ENCODE measurements at regions not wholly inside any gene's neighbourhood (a gene's known extent, or its start where the extent isn't known, plus 50 kb on each side); places are given as distances from the start of the nearest gene placed in this dataset.
"Not testable (repeated sequence)": the region's sequence is repeated elsewhere in the genome, so short reads cannot be mapped to it uniquely, and the experiment has no call there.

DNA sequence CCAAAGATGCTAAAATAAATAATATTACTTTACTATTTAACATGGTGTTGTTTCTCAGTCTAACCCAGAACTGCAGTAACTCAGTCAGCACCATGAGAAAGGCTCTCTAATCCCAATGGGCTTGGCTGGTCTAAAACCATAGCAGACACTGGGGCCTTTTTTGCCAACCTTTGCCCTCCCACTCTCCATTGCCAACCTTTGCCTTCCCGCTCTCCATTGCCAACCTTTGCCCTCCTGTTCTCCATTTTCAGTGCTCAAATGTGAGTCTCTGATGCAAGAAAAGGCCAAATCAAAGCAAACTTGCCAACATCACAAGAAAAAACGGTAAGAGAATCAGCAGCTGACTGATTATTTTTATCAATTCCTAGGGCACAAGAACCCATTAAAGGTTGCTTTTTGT, 1681.2 kb downstream of the SLITRK5 start:
- no peak for DNase-seq (ENCODE audit: low read depth)

DNA sequence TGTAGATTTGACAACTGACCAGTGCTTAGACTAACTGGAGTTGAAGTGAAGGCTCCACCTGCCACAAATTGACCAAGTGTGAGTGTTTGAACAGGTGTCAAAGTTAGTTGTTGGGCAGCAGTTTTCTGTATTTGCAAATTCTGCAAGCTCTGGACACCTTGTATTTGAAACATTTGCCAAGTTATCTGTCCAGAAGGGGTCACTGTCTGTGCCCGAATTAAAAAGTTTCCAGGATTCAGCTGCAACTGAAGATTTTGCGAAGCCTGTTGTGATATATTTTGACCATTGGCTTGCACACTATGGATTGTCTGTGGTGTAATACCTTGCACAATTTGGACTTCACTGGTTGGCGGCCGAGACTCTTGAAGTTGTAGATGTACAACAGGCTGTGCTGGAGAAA, 1690.7 kb downstream of the SLITRK5 start:
- DNase-seq (ENCODE audit: low read depth): no peak

DNA sequence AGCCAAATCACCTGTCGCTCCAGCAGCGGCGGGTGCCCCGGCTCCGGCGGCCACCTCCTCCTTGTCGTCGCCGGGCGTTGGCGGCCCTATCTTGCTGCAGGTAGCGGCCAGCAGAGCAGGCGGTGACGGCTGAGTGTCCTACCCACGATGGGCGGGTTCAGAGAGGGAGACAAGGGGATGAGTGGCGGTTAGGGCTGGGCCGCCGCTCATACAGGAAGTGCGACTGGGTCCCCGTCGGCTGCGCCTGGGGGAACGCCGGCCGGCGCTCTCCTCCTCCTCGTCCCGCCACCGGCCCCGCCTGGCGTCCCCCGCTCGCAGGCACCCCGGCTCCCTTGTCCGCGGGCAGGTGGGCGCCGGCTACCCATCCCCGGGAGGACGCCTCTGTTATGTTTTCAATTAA, 1692.0 kb downstream of the SLITRK5 start:
- no peak for DNase-seq (ENCODE audit: low read depth)

DNA sequence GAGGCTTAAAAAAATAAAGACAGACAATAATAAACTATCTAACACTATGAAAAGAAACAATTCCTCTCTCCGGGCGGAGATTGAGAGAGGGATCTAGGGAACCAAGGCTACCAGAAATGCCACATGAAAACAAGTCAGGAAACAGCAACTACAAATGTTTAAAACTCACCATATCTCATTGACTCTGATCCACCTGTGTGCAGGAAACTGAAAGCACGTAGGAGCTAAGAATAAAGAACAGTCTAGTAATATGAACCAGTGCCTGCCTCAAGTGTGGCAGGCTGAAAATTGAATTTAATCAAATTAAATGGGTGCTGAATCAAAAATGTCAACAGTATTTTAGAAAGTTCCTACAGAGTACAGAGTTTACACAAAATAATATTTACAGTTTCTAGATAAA, 1701.0 kb downstream of the SLITRK5 start:
- DNase-seq (ENCODE audit: low read depth): no peak

DNA sequence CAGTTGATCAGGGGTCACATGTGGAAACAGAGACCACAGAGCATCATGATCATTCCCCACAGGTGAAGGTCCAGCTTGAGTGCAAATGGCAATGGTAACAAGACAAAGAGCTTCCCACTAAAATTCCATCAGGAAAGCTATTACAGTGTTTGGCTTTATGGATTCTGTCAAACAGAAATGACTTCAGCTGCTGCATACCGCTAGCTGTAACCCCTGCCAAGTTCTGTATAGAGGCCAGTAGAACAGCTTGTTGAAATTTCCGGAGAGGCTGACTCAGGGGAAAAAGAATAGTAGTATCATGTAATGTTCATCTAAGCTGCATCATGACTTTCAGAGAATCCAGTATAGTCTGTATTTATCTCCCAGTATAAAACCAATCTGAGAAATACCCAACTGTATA, 1704.7 kb downstream of the SLITRK5 start:
- no peak for DNase-seq (ENCODE audit: low read depth)

DNA sequence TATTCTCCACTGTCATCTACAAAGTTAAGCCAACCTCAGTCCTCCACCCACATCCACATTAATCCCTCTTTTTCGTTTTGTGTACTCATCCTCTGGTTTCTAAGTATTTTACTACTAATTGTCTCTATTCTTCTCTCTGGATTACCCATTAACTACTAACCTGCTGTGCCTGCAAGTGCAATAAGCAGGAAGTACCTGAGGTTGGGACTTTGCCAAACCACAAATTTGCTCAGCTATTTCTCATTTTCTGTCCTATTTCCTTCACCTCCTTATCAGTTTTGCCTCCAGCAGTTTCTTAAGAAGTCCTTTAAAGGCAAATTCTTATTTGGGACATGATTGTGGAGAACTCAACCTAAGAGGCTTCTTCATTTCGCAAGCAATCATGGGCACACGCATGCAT, 1708.9 kb downstream of the SLITRK5 start:
- no peak for DNase-seq (ENCODE audit: low read depth)

DNA sequence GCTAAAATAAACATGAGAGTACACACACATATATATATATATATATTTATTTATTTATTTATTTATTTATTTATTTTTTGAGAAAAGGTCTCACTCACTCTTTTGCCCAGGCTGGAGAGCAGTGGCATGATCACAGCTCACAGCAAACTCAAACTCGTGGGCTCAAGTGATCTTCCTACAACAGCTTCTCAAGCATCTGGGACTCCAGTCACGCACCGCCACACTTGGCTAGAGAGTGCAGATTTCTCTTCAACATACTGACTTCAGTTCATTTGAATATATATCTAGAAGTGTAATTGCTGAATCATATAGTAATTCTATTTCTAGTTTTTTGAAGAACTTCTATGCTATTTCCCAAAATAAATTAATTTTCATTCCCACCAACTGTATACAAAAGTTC, 1711.8 kb downstream of the SLITRK5 start:
- DNase-seq (ENCODE audit: low read depth): no peak

DNA sequence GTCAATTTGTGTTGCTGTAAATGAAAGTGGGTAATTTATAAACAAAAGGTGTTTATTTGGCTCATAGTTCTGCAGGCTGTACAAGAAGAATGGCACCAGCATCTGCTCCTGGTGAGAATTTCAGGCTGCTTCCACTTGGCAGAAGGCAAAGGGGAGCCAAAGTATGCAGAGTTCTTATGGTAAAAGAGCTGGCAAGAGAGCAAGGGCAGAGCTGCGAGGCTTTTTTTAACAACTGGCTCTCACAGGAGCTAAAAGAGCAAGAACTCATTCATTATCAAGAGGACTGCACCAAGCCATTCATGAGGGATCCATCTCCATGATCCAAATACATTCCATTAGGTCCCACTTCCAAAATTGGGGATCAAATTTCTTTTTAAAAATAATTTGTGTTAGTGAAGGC, 1712.7 kb downstream of the SLITRK5 start:
- no peak for DNase-seq (ENCODE audit: low read depth)

DNA sequence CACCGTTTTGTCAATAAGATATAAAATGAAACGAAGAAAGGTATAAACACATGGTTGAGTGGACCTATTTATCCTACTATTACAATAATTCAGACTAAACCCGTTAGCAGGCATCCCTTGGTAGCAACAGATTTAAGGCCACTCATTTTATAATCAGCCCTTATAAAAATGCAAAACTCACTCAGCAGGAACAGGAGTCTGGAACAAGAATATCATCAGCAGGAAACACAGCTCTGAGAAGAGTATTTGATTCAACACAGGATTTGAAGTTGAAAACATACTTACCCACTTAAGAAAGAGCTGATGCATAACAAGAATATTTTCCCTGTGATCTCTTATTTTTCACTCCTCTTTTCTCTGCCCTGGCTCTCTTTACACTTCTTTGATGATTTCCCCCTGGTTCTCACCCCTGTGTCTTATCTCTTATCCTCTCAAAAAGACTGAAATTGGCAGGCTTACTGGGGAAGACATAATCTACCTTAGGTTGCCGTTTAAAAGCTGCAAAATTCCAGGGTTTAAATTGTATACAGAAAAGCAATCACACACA, 1722.7 kb downstream of the SLITRK5 start:
- no peak for DNase-seq (ENCODE audit: low read depth)

DNA sequence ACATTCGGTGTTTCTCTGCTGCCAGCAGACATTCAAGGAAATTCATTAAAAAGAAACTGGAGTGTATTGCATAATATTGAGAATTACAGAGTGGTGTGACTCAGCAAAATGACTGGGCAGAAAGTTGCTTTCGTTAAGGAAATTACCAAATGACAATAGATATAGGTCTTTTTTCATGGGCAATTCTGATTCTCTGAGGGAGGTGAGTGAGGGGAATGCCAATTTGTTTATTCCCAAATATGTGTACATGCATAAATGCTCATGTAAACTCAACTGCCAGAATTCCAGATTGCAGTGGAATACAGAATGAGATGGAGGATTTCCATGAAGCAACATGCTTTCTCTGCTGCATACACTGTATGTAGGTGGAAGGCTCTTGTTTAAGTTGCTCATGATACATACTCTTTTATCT, 1730.1 kb downstream of the SLITRK5 start:
- DNase-seq (ENCODE audit: low read depth): no peak

DNA sequence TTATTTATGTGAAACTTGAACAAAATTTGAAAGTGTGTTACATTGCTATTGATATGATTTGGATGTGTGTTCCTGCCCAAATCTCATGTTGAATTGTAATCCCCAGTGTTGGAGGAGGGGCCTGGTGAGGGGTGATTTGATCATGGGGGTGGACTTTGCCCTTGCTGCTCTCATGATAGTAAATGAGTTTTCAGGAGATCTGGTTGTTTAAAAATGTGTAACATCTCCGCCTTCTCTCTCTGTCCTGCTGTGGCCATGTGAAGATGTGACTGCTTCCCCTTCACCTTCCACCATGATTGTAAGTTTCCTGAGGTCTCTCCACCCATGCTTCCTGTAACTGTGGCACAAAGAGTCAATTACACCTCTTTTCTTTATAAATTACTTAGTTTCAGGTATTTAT, 1731.0 kb downstream of the SLITRK5 start:
- DNase-seq (ENCODE audit: low read depth): no peak

DNA sequence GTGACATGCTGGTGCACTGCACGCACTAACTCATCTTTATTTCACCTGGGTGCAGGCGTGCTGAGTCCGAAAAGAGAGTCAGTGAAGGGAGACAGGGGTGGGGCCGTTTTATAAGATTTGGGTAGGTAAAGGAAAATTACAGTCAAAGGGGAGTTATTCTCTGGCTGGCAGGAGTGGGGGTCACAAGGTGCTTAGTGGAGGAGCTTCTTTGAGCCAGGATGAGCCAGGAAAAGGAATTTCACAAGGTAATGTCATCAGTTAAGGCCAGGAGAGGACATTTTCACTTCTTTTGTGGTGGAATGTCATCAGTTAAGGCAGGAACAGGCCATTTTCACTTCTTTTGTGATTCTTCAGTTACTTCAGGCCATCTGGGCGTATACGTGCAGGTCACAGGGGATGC, 1734.9 kb downstream of the SLITRK5 start:
- not testable (repeated sequence) for DNase-seq (ENCODE audit: low read depth)

DNA sequence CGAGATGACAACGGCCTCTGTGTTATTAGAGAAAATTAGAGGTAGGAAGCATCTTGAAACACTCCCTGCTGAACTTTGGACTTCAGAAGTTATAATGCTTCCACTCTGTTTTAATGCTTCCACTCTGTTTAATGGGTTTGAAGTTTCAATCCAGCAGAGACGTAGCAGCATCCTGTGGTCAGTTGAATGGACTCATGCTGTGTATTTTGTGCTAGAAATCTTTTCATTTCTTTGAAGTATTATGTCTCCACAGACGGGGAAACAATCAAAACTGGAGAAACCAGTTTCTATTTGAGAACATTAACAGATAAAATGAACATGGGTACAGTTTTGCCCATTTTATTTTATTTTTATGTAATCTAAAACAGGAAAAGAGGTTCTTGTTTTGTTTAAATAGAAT, 1736.2 kb downstream of the SLITRK5 start:
- no peak for DNase-seq (ENCODE audit: low read depth)

DNA sequence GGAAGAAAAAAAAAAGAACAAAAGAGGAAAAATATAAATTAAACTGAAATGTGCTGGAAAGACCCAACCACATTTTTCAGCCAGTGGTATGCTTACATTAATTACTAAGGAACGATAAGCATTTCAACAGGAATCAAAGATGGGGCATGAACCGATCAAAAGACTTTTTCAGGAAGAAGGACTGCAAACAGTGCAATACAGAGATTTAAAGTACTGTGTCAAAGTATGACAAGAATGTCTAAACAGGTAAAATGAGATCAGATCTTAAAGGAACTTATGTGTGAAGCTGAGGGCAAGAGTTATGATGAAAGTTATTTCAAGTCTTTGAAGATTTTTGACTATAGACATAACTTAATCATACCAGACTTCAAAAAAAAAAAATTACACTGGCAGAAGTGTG, 1761.8 kb downstream of the SLITRK5 start:
- DNase-seq (ENCODE audit: low read depth): no peak

DNA sequence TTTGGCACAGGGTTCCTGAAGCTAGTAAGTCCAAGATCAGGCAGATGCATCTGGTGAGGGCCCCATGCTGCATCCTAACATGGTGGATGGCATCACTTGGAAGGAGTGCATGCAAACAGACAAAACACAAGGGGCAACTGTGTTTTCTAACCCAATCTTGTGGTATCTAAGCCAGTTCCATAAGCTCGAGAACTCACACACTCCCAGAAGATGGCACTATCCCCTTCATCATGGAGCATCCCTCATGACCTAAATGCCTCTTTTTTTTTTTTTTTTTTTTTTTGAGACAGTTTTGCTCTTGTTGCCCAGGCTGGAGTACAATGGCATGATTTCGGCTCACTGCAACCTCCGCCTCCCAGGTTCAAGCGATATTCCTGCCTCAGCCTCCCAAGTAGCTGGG, 1763.5 kb downstream of the SLITRK5 start:
- DNase-seq (ENCODE audit: low read depth): not testable (repeated sequence)

DNA sequence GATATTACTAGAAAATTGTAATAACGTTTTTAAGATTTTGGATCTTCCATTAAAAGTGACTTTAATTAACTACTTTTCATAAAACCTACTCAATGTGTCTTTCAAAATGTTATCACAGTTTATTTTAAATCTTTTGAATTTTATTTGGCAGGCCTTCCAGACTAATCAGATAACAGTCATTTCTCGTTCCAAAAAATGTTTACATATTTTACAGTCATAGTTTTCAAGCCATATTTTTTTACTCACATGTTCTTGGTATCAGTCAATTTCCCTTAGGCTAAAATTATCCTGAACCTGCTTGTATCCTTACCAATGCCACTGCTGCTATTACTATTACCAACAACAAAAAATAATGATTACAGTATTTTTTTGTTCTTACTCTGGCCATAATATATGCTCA, 1783.5 kb downstream of the SLITRK5 start:
- no peak for DNase-seq (ENCODE audit: low read depth)

DNA sequence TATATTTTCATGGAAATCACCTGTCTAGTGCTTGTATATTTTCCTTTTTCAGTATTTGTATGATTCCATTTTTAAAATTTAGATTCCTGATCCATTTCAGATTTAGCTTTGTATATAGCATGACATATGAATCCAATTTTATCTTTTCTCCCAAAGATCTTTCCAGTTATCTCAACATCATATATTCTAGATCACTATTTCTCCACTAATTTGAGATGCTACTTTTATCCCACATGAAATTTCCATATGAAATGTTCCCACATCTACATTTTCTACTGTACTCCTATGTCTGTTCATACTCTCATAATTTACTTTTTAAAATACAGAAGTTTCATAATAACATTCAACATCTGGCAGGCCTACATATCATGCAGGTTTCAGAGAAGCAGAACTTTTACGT, 1784.1 kb downstream of the SLITRK5 start:
- no peak for DNase-seq (ENCODE audit: low read depth)

DNA sequence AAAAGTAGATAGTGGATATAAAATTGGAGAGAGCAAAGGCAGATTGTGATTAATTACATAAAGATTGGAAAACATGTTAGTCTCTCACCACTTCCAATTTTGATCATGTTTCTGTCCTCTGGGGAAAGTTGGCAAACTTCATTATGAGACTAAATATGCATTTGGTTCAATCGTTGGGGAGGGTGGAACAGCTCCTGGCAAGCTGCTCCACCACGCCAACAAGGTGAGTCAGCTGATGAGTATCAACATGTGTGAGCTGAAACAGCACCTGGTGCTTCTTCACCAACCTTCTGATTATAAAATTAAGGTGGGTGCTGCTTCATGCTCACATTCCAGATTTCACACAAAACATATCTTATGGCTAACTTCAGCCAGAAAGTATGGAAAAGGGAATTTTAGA, 1784.6 kb downstream of the SLITRK5 start:
- no peak for DNase-seq (ENCODE audit: low read depth)

DNA sequence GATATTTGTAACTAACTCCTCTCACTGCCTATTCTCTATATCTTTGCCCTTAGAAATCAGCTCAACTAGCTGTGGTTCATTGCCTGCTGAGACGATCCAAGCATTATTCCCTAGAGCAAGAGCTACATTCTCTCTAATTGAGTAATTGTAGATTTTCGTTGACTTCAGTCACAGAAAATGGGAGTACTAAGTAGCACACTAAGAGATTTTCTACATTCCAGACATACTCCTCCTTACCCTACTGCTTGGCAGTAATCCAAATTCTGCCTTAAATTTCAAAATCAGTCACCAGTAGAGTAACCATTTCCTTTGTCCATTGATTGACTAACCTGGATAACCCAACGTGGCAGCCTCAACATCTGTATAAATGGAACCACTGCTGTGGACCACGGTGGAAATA, 1786.8 kb downstream of the SLITRK5 start:
- DNase-seq (ENCODE audit: low read depth): no peak

DNA sequence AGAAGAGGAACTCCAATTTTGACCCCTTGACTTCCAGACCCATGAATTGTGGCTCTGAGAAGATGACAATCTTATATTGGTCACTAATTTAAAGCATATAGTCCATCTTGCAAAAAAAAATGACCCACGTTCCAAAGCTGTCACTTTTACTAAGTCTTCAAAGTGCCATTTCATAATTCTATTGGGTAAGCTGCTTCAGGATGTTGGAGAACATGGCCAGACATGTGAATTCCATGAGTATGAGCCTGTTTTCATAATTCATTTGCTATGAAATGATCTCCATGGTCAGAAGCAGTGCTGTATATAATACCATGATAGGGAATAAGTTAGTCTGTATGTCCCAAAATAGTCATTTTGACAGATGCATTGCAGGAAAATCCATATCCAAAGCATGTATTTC, 1787.3 kb downstream of the SLITRK5 start:
- no peak for DNase-seq (ENCODE audit: low read depth)

DNA sequence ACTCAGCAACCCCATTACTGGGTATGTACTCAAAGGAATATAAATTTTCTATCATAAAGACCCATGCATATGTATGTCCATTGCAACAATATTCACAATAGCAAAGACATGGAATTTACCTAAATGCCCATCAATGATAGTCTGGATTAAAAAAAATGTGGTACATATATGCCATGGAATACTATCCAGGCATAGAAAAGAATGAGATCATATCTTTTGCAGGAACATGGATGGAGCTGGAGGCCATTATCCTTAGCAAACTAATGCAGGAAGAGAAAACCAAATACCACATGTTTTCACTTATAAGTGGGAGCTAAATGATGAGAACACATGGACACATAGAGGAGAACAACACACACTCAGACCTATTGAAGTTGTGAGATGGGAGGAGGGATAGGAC, 1789.7 kb downstream of the SLITRK5 start:
- DNase-seq (ENCODE audit: low read depth): not testable (repeated sequence)

DNA sequence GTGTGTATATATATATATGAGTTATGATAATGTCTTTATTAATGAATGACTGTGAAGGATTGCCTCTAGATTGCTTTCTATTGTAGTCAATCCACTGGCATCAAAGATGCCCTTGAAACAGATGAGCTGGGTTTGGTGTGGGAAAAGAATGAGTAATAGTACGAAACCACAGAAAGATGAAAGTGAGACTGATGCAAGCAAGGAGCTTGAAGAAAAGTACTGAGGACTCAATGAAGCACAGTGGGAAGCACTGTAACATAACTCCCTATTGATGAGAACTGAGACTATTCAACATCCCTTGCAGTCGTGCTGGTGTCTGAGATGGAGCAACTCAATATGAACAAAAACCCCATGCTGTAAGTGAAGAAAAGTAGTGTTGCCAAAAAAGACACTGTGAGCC, 1794.2 kb downstream of the SLITRK5 start:
- no peak for DNase-seq (ENCODE audit: low read depth)

DNA sequence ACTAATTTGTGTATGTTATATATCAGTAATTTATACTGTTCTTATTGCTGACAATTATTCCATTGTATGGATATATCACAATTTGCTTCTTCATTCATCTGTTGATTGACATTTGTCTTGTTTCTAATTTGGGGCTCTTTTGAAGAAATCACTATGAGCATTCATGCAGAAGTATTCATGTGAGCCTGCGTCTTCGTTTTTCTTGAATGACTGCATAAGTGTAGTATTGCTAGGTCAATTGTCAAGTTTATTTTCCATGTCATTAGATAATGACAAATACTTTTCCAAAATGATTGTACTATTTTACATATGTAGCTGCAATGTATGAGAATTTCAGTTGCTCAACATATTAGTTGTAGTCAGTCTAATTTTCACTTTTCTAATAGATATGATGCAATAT, 1796.9 kb downstream of the SLITRK5 start:
- DNase-seq (ENCODE audit: low read depth): no peak

DNA sequence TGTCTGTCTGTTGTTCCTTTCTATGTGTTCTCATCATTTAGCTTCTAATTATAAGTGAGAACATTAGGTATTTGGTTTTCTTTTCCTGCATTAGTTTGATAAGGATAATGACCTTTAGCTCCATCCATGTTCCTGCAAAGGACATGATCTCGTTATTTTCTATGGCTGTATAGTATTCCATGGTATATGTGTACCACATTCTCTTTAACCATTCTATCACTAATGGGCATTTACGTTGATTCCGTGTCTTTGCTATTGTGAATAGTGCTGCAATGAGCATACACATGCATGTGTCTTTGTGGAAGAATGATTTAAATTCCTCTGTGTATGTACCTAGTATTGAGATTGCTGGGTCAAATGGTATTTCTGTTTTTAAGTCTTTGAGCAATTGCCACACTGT, 1799.7 kb downstream of the SLITRK5 start:
- no peak for DNase-seq (ENCODE audit: low read depth)

DNA sequence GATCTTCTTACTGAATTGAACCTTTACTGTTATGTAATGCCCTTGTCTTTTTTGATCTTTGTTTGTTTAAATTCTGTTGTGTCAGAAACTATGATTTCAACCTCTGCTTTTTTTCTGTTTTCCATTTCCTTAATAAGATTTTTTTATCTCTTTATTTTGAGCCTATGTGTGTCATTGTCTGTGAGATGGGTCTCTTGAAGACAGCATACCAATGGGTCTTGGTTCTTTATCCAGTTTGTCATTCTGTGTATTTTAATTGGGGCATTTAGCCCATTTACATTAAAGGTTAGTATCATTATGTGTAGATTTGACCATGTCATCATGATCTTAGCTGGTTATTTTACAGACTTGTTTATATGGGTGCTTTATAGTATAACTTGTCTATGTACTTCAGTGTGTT, 1803.3 kb downstream of the SLITRK5 start:
- DNase-seq (ENCODE audit: low read depth): no peak

All from activated T-helper 1 cell treated with Interleukin-2 at 50 U/mL for 16 hours (primary cell).